Spleen (tissue), 11 donors: ENCODE measurements at regions not wholly inside any gene's neighbourhood (a gene's known extent, or its start where the extent isn't known, plus 50 kb on each side); places are given as distances from the start of the nearest gene placed in this dataset.
A peak's percentile ranks its signal among the peaks of the same experiment; 100 is the strongest.

ENCODE experiments used
- DNase-seq: peaks from one replicate; pipeline ENCODE4 v3.0.0-alpha.2; 2020
- H3K27ac ChIP-seq, 8 donors: fragments of 200-600 bp; sonication (generic) in 7 of 8; 1 replicate in 4 of 8; 2 replicates in 4 of 8; pipeline versions ENCODE4 v1.5.0 to v1.8.0; 2016 to 2021; ENCODE audit warnings: inconsistent platforms in 4 of 8, mild to moderate bottlenecking in 4 of 8, moderate library complexity in 1 of 8
- H3K27me3 ChIP-seq, 7 donors: fragments of 200-600 bp; sonication (generic) in 6 of 7; replicated peaks in 1 of 7; 1 replicate in 4 of 7; 2 replicates in 3 of 7; pipeline versions ENCODE4 v1.5.0 to v1.8.0; 2016 to 2021; ENCODE audit warnings: inconsistent platforms in 3 of 7, mild to moderate bottlenecking in 1 of 7
- H3K36me3 ChIP-seq, 6 donors: fragments of 200-600 bp; sonication (generic) in 5 of 6; 1 replicate in 4 of 6; 2 replicates in 2 of 6; pipeline versions ENCODE4 v1.5.0 to v1.8.0; 2016 to 2021; ENCODE audit warnings: inconsistent platforms in 2 of 6
- H3K4me1 ChIP-seq, 6 donors: fragments of 200-600 bp; sonication (generic) in 5 of 6; 1 replicate in 3 of 6; 2 replicates in 3 of 6; pipeline versions ENCODE4 v1.5.0 to v1.8.0; 2016 to 2021; ENCODE audit warnings: inconsistent platforms in 3 of 6
- H3K4me3 ChIP-seq, 8 donors: fragments of 200-600 bp; sonication (generic) in 7 of 8; 1 replicate in 4 of 8; 2 replicates in 4 of 8; pipeline versions ENCODE4 v1.5.0 to v1.8.0; 2016 to 2021; ENCODE audit warnings: inconsistent platforms in 4 of 8, mild to moderate bottlenecking in 4 of 8, moderate library complexity in 2 of 8
- H3K9me3 ChIP-seq, 8 donors: fragments of 200-600 bp; sonication (generic) in 7 of 8; 1 replicate in 4 of 8; 2 replicates in 4 of 8; pipeline versions ENCODE4 v1.5.0 to v1.8.0; 2016 to 2021; ENCODE audit warnings: inconsistent platforms in 4 of 8
- POLR2A ChIP-seq, 3 donors: fragments of 450-650 bp; IDR thresholded peaks; one replicate each; pipeline ENCODE4 v1.5.1; 2017; ENCODE audit warnings: antibody characterized with exemption in 3 of 3, mild to moderate bottlenecking in 1 of 3
- POLR2AphosphoS5 ChIP-seq, 3 donors: sonication (generic); formaldehyde crosslinking; IDR thresholded peaks; one replicate each; pipeline ENCODE4 v1.5.1; 2017; ENCODE audit warnings: antibody characterized with exemption in 3 of 3
- WGBS, 5 donors: extraction: QIAGEN DNeasy Blood & Tissue Kit in 3 of 5; methylation state at CpG; one replicate each; pipeline versions ENCODE4 v1.1.5 to v1.1.7; 2013 to 2018; 5-methylcytosine and 5-hydroxymethylcytosine counted together
- intact Hi-C: fragments of 100-400 bp; cut with DNase I; formaldehyde crosslinking; loops from one replicate; pipeline ENCODE4 v1.15.0; 2023; ENCODE audit warnings: low total_unique reads
- TF ChIP-seq, protein P1 (sequence below), 11 experiments: fragments of 200-600 bp in 7 of 11; fragments of 450-650 bp in 4 of 11; sonication (generic) in 4 of 11; IDR thresholded peaks in 8 of 11; conservative IDR thresholded peaks in 3 of 11; 1 replicate in 7 of 11; 2 replicates in 4 of 11; pipeline versions ENCODE4 v1.4.0 to v1.8.0; 2016 to 2021; ENCODE audit warnings: antibody characterized with exemption in 11 of 11, inconsistent platforms in 4 of 11, mild to moderate bottlenecking in 1 of 11
- donor health status: healthy with polysubstance abuse.
- donor health status: DM: no; HTN: no; CAD: no; lungs with moderate emphysema.
- donor health status: DM: no; HTN: no; CAD: no.
- donor health status: Bipolar disorder and iron deficiency.
- donor health status: healthy.
- donor health status: DM: no; HTN: no; CAD: no.
- donor health status: DM: yes; HTN: yes; CAD: no.

DNA sequence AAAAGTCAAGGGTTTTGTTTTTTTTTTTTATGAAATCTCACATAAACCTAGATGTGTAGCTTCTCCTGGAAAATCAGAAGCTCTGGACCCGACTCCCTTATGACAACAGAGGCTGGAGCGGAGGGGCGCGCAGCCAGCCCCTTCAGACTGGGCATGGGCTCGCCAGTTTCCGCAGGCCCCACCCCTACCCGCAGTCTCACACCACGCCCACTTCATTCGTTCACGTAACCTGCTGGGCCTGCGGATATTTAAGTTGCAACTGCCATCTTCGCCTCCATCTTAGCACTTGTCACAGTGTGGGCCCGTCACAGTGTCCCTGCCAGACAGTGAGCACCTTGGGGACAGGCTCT is 111.7 kb upstream of the PTPN1 start:
- Histone ChIP-seq H3K4me3 (no peak overlapping the region), H3K9me3 (no peaks in the 10 kb centered on the region), H3K4me1 (peaks cover 0 to 60% (median 37%) of the 10 kb centered on the region in 6 donors), H3K36me3 (no peaks in the 10 kb centered on the region), H3K27me3 (no peaks in the 10 kb centered on the region), H3K27ac (peak overlapping the region in 2 of 8 donors; percentile 58 to 59)
- no peak for TF ChIP-seq POLR2A (IDR thresholded peaks at IDR 0.05)
- no peak for TF ChIP-seq POLR2AphosphoS5 (IDR thresholded peaks at IDR 0.05)
- TF ChIP-seq, protein P1, sequence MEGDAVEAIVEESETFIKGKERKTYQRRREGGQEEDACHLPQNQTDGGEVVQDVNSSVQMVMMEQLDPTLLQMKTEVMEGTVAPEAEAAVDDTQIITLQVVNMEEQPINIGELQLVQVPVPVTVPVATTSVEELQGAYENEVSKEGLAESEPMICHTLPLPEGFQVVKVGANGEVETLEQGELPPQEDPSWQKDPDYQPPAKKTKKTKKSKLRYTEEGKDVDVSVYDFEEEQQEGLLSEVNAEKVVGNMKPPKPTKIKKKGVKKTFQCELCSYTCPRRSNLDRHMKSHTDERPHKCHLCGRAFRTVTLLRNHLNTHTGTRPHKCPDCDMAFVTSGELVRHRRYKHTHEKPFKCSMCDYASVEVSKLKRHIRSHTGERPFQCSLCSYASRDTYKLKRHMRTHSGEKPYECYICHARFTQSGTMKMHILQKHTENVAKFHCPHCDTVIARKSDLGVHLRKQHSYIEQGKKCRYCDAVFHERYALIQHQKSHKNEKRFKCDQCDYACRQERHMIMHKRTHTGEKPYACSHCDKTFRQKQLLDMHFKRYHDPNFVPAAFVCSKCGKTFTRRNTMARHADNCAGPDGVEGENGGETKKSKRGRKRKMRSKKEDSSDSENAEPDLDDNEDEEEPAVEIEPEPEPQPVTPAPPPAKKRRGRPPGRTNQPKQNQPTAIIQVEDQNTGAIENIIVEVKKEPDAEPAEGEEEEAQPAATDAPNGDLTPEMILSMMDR (IDR thresholded peaks at IDR 0.05 in 8 of 11, conservative IDR thresholded peaks at IDR 0.05 in 3 of 11): no peak
- 87 to 94% (median 89%) methylated on average over 13 of the region's 13 CpGs for WGBS, 5 donors
- no peak for DNase-seq
- intact Hi-C loops: no loop called here

- TF ChIP-seq POLR2AphosphoS5 (IDR thresholded peaks at IDR 0.05) (peak in 2 of 3 donors; percentile 32 to 36), POLR2A (IDR thresholded peaks at IDR 0.05) (no peak)
- TF ChIP-seq, protein P1 (IDR thresholded peaks at IDR 0.05 in 8 of 11, conservative IDR thresholded peaks at IDR 0.05 in 3 of 11): no peak
- no peak for DNase-seq
These were observed 111.2 kb upstream of the PTPN1 start for GRCh38 chr20:50398821-50399554.

GRCh38 chr20:50399555-50399916 is 110.6 kb upstream of the PTPN1 start:
- peak overlapping the region in 5 of 8 donors; percentile 7 to 59 (median 46) for H3K27ac ChIP-seq
- peaks cover 0 to 63% (median 34%) of the 10 kb centered on the region in 6 donors for H3K4me1 ChIP-seq
- no peak overlapping the region for H3K4me3 ChIP-seq
- intact Hi-C loops: no loop called here
- H3K9me3 ChIP-seq: no peaks in the 10 kb centered on the region
- peaks cover 0 to 2% (median 0%) of the 10 kb centered on the region in 7 donors for H3K27me3 ChIP-seq
- WGBS, 5 donors: 84 to 93% (median 91%) methylated on average over 9 of the region's 9 CpGs
- no peaks in the 10 kb centered on the region for H3K36me3 ChIP-seq
- no peak for DNase-seq
- TF ChIP-seq POLR2A (IDR thresholded peaks at IDR 0.05): no peak

More at GRCh38 chr20:50398821-50399554, 111.2 kb upstream of the PTPN1 start:
- Histone ChIP-seq H3K4me3 (no peak overlapping the region), H3K4me1 (peaks cover 0 to 63% (median 37%) of the 10 kb centered on the region in 6 donors), H3K27me3 (no peaks in the 10 kb centered on the region), H3K27ac (peak overlapping the region in 5 of 8 donors; percentile 7 to 59 (median 46)), H3K36me3 (no peaks in the 10 kb centered on the region), H3K9me3 (no peaks in the 10 kb centered on the region)
- 72 to 85% (median 82%) methylated on average over 11 to 20 of the region's 20 CpGs for WGBS, 5 donors
- intact Hi-C loops: no loop called here

DNA sequence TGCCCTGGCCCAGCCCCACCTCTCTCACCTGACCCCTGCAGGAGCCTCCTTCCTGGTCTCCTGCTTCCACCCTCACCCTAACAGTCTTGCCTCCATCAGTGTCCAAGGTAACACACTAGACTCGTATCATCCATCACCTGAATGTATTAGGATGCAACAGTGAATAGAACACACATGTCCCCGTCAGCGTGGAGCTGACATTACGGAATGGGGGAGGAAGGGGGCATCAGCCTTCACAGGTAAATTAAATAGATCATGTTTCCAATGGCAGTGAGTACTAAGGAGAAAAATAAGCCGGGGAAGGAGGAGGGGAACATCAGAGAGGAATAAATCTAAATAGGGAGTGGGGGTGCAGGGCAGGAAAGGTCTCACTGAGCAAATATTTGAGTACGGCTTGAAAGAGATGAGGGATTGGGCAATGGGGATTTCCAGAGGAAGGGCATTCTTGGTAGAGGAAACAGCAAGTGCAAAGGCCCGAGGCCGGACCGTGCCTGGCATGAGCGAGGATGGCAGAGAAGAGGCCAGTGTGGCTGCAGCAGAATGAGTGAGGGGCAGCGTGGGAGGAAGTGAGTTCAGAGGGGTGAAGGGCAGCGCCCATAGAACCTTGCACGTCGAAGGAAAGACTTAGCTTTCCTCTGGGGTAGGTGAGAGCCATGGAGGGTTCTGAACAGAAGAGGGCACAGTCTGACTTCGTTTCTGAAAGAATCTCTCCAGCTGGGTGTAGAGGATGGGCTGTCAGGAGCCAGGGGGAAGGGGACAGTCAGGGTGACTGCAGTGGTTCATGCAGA is 110.1 kb upstream of the PTPN1 start:
- DNase-seq: no peak
- Histone ChIP-seq H3K4me1 (peaks cover 0 to 57% (median 30%) of the 10 kb centered on the region in 6 donors), H3K4me3 (no peak overlapping the region), H3K27me3 (peaks cover 0 to 3% (median 0%) of the 10 kb centered on the region in 7 donors), H3K36me3 (no peaks in the 10 kb centered on the region), H3K9me3 (no peaks in the 10 kb centered on the region), H3K27ac (peak overlapping the region in 5 of 8 donors; percentile 7 to 59 (median 46))
- intact Hi-C loops: no loop called here
- TF ChIP-seq, protein P1 (IDR thresholded peaks at IDR 0.05 in 8 of 11, conservative IDR thresholded peaks at IDR 0.05 in 3 of 11): peak in 2 of 11 experiments; percentile 5 to 16
- TF ChIP-seq POLR2AphosphoS5 (IDR thresholded peaks at IDR 0.05) (peak in 1 of 3 donors; percentile 33), POLR2A (IDR thresholded peaks at IDR 0.05) (no peak)
- 51 to 67% (median 53%) methylated on average over 15 of the region's 15 CpGs for WGBS, 5 donors
